HG03108 (cell line): ENCODE measurements at regions not wholly inside any gene's neighbourhood (a gene's known extent, or its start where the extent isn't known, plus 50 kb on each side); places are given as distances from the start of the nearest gene placed in this dataset.

Experiments used
- ATAC-seq: cut with Tn5 transposase; IDR thresholded peaks from one replicate; pipeline ENCODE4 v1.9.1; 2021; ENCODE audit warnings: moderate library complexity; ENCODE audit not compliant: unreplicated experiment

DNA sequence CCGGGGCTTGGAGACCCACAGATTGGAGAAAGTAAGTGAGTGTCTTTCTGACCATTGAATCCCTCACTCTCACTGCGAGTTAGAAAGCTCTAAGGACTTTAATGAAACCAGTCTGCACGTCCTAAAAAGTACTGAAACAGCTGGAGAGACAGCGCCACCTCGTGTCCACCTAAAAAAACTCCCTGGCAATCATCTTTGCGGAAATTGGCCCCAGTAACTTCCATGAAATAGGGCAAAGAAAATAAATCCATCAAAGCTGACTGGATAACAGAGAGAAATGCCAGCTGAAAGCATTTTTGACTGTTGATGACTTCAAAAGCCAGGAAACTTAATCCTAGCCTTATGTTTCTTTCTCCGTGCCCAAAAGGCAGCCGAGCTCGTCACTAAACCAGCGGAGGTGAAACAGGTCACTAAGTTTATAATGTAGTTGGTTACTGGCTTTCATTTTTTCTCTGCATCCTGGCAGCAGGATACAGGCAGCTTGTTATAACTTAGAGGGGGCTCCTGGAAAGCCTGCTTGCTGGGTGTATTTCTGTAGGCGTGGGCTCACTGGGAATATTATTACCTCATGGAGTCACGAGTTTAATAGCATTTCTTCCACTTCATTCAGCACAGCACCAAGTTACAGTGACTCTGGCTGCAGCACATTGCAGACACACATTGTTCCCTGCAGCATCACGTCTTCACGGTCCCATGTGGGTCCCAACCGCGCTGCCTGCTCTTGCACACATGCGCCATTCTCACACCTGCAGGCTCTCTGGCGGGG is 266.5 kb downstream of the HRH4 start:
- no peak for ATAC-seq

DNA sequence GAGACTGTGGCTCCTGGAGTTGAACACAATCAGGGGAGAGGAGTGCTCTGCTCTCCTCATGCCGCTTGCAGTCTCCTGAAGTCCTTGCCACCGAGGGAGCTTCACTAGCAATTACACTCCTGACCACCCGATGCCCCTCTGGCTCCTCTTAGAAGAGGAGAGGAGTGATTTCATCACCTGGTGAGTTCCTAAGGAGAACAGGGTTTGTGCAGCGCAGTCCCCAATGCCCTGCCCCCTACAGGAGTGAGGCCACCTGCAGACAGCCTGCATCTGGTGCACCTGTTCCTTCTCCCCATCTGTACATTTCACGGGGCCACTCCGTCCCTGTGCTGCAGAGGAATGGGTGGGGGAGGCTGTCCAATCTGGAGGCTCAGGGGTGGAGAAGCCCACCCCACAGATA is 267.2 kb downstream of the HRH4 start:
- no peak for ATAC-seq

DNA sequence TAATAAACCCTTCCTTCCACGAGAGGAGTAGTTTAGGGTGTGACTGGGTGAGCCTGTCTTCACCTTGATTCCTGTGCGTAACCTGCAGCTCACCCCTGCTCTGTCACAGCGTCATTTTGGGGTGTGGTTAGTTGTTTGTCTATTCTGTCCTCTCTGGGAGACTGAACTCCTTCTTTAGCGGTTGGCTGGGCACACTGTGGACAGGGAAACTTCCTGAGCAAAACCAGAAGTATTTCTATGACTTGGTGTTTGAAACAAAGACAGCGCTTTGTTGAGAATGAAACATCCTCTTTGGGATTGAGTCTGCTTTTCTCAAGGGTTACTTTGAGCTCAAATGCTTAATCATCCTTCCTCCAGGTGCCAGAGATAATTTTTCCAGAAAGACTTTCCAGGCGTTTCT is 270.7 kb downstream of the HRH4 start:
- no peak for ATAC-seq

DNA sequence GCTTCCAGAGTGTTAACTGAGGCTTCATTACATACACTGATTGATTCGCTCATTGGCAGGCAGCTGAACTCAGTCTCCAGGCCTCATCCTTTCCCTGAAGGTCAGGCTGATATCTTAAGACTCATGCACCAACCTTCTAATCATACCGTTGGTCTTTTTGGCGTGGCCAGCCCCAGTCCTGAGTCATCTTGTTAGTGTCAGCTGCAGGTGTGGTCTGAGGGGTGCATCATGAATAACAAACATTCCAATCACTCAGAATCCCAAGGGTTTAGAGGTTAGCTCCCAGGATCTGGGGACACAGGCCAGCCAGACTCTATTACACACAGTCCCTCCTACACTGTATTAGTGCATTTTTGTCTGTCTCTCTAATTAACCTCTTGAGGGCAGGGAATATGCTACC is 271.5 kb downstream of the HRH4 start:
- ATAC-seq, result no peak

DNA sequence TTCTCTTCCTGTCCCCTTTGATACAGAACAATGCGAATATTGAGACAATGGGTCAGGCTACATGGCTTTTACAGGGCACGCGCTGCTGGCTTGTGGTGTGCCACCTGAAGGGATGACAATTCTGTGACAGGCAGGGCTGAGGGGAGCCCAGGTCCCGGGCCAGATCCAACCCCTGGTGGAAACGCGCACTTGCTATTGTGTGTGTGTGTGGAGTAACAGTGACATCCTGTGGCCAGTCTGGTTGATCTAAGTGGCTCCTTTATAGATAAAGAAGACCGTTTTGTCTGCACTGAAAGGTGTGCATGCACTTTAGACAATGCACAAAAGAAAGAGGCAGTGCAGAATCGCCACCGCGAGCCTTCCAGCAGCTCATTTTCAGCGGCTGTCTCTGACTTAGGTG is 273.6 kb downstream of the HRH4 start:
- no peak for ATAC-seq

DNA sequence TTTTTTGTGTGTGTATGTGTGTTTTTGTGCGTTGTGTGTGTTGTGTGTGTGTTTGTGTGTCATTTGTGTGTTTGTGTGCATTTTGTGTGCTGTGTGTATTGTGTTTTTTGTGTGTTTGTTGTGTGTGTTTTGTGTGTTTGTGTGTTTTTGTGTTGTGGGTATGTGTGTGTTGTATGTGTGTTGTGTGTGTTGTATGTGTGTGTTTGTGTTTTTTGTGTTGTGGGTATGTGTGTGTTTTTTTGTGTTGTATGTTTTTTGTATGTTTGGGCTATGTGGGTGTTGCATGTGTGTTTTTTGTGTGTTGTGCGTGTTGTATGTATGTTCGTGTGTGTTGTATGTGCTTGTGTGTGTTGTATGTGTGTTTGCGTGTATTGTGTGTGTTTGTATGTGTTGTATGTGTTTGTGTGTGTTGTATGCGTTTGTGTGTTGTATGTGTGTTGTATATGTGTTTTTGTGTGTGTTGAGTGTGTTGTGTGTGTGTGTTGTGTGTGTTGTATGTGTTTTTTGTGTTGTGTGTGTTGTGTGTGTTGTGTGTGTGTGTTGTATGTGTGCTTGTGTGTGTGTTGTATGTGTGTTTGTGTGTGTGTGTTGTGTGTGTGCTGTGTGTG is 275.3 kb downstream of the HRH4 start:
- ATAC-seq, result no peak

DNA sequence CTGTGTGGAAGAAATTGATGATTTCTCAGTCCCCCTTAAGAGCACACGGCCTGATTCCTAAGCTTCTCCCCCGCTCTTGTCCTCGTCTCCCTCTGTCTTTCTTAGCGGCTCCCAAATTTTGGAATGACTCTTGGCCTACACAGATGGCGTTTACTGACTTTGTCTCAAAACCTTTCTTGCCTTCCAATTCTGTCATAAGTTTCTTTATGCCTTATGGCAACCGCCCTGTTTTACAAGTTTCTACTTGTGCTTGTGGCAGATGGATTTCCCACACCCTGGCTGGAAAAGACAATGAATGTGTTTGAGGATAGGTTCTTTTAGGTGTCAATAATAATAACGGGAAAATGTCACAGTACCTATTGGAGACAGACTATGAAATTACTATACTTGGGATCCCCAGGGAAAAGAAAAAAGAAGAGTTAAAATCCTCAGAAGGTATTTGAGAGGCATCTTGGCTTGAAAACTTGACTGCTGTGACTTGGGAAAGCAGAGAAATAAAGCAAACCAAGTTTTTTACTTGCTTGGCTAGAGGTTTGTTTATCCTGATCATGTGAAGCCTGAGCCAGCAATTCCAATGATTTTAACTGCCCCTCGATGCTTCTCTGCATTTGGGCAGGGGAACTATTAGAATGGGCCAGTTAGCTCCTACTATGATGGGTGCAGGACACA is 276.4 kb downstream of the HRH4 start:
- ATAC-seq, result no peak

DNA sequence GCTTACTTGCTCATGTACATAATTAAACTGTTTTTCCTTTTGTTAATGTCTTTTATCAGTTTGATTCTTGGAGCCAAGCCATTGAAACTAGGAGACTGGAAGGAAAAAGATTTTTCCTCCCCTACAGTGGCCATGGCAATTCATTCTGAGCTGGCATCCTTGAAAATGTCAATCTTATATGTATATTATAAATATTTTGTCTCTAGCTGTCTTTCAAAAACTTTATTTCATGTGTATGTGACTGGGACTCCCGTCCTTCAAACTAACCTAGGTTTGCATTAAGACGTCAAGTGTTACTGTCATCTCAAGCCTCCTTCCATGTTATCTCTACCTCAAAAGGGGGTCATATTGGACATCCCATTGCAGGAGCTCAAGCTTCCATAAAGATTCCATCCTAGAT is 280.4 kb downstream of the HRH4 start:
- ATAC-seq, result no peak

DNA sequence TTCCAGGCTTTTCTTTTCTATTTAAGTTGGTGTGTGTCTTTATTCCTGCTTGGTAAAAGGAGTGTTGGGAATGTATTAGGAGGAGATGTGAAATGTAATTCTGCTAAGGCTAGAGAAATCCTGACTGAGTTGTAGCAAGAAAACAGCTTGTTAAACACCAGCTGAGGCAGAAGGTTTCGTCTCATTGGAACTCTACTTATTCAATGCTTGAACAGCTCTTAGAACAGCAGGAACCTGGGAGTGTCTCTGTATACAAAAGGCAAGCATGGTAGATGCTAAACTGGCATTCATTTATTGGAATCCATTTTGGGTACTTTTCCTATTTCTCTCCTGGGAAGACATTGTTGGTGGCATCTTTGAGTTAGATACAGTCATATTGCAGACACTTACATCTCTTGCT is 280.9 kb downstream of the HRH4 start:
- ATAC-seq, result no peak

DNA sequence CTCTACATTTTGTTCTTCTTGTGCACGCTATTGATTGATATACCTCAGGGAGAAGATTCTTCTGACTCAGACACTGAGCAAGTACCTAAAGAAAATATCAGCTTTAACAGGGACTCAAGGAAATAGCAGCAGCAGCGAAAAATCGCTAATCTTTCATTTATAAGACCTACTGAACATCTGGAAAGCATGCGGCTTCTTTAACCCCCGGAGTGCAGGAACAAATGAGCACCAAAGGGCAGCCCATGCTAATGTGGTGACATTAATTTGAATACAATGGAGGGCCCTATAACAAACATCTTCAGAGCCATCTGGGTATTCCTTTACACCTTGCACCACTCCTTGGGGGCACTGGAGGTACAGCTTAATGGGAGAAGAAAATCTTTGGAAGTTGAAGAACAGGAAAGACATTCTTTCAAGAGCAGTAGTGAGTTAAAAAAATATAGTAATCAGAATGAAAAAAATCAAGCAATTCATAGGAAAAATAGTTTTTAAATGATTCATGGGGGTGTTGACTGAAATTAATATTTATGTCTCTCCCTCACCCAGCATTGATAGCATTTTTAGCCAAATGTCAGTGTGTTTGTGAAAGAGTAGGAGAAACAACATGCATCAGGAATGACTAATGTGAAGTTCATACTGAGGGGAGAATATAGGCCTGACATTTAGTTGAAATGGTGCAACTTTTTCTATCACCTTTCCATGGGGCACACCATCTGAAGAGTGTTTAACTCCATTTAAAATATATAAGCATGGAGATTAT is 281.7 kb downstream of the HRH4 start:
- ATAC-seq, result no peak

DNA sequence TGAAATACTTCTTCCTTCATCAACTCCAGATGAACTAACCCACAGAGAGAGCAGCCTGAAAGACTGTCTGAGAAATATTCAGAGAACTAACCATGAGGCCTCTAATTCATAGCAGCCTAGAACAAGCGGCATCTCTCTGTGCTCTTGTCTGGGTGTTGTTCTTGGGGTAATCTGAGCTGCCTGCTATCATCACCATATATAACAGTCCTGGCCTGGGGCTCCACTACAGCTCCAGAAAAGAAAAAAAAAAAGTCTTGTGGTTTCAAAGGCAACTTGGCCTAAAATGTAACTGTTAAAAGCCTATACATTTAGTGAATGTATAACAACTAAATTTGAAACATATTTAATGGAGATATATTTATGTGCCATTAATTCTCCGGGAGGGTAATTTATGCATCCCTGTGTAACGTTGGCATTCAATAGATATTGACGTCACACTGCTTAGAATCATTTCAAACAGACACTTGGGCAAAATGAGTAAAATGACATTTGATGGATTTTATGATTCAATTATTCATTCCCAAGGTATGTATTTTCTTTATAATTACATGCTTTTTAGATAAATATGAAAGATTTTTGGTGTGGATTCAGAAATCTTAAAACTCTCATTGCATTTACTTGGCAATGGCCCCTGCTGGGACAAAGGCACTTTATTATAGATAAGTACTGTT is 294.3 kb downstream of the HRH4 start:
- ATAC-seq, result no peak

DNA sequence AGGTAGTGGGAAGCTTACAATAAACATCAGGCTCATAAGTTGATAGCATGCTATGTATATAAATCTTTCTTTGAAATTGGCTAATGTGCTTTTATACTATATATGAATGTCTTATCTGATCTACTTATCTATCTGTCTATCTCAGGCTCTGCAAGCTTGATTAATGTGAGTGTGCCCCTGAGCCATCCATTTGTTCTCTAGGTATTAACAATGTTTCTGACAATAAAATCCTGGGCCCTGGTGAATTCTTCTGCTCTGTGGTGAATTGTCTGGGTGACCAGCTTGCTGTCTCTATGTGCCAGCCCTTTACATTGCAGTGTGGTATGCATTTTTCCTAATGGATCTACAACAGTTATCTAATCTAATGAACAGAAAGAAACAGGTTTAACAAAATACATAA is 295.9 kb downstream of the HRH4 start:
- ATAC-seq, result no peak

DNA sequence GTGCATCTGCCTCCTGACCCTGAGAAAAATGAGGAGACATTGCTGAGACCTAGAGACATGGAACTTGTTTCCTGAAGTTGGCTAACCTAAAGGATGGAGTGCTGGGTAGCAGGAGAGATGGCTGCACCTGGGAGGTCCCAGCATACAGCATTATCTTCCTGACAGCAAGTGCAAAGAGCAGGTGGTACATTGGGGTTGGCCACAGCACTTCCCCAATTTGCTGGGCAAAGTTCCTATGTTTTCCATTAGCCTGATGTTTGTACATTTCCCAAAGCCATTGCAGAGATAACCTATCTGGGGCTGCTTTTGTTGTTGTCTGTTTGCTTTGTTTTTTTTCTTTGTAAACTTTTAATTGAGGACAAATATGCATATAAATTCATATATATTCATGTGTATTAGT is 296.7 kb downstream of the HRH4 start:
- ATAC-seq, result no peak

DNA sequence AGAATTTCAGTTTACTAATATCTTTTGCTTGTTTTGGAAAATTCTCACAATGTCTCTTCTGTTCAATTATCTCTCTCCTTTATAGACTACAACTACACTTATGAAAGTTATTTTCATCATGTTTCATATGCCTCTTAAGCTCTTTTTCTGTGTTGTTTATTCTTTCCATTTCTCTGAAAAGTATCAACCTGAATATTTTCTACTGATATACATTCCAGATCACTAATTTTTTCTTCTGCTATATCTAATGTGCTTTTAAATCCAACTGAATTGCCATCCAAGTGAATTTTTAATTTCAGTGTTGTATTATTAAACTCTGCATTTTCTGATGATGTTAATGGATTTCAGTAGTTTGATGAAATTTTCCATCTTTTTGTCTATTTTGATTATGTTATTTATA is 301.3 kb downstream of the HRH4 start:
- no peak for ATAC-seq

DNA sequence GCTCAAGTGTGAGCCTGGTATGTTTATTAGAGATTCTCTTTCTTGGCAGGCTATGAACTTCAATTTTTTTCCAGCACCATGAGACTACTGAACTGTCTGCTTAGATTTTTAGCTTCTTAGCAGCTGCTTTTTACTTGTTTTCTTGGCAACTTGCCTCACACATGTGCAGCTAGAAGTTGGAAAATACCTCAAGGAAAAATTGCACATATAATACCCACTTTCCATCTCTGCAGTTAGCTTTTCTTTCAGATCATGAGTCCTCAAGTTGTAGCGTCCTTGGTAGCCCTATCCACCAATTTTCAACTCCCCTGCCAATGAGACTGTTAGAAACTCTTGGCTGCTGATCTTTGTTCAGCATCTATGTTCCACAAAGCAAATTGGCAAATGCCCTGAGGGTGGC is 302.1 kb downstream of the HRH4 start:
- no peak for ATAC-seq

DNA sequence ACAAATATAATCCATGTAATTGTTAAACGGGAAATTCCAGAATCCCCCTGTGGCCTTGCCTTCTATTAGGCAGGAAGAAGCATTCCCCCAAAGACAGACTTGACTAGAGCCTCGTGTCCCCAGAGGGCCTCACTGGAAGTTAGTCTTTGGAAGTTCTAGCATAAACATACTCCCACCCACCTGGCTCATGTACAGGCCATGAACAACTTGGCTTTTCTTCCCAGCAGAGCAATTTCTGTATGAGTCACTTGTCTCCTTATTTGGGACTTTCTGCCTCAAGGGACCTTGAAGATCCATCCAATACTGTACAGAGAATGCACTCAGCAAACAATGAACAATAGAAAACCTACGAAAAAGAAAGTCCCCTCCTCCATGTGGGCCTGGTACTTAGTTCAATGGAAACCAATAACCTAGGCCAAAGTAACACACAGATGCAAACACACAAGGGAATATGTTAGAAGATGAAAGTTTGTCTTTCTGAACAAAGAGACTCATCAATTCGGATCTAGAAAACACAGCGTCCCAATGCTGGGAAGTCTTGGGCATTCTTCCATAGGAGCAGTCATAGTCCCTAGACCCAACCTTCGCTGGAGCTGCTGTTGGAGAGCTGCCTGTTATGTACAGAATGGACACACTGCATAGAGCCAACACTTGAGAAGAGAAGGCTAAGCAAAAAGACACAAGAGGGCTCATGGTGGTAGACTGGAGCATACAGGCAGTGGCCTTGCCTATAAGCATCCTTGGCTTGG is 303.5 kb downstream of the HRH4 start:
- ATAC-seq, result no peak

DNA sequence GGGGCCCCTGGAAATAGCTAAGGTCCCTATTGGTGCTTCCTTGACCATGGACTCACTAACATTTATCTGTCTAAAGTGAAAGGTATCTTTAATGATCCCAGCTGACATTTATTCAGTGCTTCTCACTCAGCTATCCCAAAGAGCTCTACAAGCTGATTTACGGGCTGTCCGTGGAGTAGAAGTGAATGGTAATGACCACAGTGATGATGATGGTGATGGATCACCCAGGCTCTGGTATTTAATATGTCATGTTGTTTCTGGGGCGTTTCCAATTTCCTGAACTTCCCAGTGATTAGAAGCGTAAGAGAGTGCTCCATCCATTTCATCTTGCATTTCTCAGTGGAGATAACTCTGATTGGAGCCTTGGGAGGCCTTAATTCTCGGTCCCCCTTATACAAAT is 304.3 kb downstream of the HRH4 start:
- ATAC-seq, result no peak

DNA sequence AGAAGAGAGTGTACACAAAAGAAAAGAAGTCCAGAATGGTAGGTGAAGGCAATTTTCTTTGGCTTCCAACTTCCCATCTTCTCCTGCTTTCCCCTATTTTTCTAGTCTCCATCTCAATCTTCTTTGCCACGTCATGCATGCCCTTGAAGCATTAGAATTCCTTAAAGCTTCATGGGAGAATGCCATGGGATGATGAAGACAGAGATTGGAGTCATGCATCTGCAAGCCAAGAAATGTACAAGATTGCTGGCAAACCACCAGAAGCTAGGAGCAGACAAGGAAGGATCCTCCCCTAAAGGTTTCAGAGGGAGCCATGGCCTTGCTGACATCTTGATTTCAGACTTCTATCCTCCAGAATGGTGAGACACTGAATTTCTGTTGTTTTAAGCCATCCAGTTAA is 305.9 kb downstream of the HRH4 start:
- no peak for ATAC-seq

DNA sequence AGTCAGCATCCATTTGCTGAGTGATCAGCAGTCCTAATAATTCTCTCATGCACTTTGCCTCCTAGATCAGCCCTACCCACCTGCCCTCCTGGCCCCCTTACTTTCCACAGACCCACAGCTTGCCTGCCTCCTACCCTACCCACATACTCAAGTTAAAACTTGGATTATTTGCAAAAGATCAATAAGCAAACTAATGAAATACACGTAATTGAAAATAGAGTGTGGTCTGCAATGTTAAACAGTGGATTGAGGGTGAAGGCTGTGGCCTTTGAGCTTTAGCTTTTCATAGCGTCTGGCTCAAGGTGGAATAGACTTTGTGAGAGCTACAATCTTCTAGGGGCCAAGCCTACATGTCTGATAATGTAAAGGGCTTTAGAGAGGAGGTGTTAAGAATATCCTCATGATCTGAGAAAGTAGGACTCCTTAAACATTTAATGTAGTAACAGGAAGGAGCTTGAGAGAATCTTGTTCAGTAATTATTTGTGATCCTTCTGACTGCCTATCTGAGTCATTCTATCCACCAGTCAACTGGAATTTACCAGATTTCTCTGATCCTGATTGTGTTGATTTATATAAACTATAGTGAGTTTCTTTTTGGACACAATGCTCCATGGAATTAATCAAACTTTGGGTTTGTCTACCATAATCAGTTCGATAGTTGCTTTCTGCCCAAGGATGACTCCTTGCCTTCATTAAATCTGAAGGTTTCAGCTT is 310.0 kb downstream of the HRH4 start:
- no peak for ATAC-seq

DNA sequence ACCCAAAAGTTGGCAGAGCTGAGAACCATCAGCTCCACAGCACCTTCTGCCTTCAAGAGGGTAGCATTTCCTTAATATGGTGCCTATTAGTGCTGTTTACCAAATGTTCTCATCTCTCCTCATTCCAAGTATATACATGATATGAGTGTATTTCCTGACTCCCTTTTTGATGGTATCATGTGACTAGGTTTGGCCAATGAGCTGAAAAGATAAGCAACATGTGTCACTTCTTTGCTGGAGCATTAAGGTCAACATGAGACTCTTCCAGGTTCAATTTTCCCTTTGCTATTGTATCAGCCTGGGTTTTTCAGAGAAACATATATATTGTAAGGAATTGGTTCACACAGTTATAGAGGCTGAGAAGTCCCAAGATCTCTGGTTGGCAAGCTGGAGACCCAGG is 310.9 kb downstream of the HRH4 start:
- ATAC-seq, result no peak
